HG03457 (cell line): ENCODE measurements at regions not wholly inside any gene's neighbourhood (a gene's known extent, or its start where the extent isn't known, plus 50 kb on each side); places are given as distances from the start of the nearest gene placed in this dataset.

Experiments used
- ATAC-seq: cut with Tn5 transposase; IDR thresholded peaks from one replicate; pipeline ENCODE4 v1.9.1; 2021; ENCODE audit warnings: moderate number of reproducible peaks; ENCODE audit not compliant: unreplicated experiment

DNA sequence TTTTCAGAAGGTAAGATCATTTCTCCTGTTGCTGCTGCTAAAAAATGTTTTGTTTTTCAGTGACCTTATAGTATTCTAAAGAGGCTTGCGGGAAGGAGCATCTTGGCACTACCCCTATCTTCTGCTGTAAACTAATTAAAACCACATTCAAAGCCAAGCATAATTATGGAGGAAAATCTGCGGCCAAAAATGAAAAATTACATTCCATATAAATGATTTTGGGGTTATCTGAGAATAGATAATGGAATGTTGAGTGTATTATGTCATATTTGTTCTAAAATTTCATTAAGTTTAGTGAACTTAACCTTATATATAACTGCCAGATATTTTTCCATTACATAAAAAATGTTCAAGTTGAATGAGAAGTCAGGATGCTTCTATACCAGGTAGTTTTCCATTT, 170.4 kb upstream of the TMC3 start:
- ATAC-seq: no peak

DNA sequence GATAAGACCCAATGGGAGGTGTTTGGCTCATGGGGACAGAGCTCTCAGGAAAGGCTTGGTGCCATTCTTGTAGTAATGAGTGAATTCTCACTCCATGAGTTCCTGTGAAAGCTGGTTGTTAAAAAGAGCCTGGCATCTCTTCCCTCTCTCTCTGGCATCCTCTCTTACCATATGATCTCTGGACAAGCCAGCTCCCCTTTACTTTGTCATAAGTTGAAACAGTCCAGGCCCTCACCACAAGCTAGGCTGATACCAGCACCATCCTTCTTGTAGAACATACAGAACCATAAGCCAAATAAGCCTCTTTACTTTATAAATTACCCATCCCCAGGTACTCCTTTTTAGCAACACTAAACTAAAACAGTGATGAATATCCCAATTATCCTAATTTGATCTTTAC, 166.9 kb upstream of the TMC3 start:
- ATAC-seq: no peak

DNA sequence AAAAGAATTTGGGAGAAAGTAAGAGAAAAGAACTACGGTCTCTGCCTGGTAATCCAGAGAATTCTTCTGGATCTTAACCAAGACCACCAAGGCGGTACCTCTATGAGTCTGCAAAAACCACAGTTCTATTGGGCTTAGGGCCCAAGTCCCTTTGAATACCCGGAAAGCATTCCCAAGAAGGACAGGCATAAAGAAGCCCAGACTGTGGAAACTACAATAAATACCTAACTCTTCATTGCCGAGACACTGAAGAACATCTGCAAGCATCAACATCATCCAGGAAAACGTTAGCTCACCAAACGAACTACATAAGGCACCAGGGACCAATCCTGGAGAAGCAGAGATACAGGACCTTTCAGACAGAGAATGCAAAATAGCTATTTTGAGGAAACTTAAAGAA, 162.3 kb upstream of the TMC3 start:
- ATAC-seq: no peak

DNA sequence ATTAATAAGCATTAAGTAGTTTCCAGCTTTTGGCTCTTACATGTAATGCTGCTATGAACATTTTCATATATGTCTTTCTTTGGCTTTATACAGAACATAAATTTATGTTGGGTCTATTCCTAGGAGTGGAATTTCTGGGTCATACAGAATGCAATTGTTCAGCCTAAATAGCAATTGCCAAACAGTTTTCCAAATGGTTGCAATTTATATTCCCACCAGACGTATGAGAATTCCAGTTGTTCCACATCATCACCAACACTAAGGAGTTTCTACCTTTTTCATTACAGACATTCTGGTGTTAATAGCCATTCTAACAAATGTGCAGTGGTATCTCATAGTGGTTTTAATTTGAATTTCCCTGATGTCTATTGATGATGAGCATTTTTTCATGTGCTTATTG, 160.1 kb upstream of the TMC3 start:
- ATAC-seq: no peak

DNA sequence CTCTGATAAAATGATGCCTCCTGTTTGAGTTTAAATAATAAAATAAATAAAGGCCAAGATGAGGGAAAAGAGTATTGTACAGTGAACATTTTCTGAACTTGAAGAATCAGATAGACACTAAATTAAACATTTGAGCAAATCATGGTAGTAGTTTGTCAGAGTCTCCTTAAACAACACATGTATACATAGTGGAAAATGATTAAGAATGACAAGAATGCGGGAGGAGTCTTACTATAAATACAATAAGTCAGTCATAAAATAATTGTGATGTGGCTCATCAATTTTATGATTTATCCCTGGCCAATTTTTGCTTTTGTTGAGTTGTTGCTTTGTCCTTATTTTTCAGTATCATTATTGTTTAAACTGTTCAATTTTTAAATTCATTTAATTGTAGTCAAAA, 158.0 kb upstream of the TMC3 start:
- no peak for ATAC-seq

DNA sequence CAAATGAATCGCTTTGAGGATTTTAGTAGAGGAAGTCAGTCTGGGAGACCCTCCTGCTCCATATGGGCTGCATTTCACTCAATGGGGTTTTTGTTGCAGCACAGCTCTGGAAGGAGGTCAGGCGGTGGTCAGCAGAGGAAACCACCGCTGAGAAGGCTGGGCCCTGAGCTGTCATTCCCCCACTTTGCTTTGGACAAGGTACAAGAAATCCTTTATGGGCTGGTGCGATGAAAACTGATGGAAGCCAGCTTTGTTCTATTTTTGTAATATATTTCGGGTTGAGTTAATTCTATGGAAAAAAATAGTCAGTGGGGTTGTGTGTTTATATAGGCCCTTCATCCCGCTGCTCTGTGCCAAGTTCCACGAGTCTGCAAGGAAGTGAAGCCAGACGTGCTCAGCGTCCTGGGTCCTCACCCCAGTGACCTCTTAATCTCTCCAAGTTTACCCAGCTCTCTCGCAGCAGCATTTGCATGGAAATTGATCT, 157.1 kb upstream of the TMC3 start:
- no peak for ATAC-seq

DNA sequence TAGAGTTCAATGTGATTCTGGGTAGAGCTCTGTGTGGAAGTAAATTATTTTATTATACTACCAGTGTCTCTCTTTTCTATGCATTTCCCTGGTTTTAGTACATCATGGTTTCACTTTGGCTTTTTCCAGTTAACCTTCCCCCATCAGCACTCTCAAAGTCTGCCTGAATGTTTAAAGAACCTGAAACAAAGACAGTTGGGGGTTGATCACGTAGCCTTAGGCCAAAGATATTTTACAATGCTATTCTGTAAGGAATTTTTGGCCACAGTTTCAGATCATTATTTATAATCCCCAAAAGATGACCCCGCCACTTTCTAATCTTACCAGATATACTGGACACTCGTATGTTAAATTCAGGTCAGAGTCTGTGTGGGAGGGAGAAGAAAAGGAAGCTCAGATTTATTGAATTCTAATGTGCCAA, 156.3 kb upstream of the TMC3 start:
- no peak for ATAC-seq

DNA sequence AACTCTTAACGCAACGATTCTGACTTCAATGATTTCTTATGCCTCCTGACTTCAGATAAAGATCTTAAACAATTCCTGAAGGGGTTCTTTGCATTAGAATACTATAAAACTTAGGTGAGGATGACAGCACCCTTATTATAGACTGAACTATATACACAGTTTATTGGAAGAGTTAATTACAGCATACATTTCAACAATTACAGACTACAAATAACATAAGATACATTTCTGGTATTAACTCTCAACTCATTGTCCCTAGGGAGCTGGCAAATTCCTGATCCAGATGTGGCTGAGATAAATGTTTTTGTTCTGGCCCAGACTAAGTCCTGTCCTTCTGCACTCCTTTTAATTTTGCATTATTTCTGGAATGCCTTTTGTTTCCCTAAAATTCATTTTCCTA, 155.5 kb upstream of the TMC3 start:
- ATAC-seq: no peak

DNA sequence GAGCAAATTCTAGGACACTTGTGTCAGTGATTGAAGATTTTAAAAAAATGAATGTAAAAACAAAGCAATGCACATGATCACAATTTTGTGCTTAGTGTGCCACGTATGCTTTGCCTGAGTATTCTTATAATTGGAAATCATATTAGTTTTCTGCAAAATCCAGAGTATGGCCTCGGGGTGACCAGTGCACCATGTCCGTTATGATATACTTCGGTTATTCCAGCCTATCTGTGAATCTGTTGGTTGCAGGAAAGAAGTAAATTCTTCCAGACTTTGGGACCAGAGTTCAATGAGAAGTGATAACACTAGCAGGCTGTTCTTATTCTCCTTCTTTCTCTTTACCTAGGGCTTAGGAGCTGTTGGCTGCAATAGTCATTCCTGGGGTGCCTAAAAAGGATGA, 152.0 kb upstream of the TMC3 start:
- no peak for ATAC-seq

DNA sequence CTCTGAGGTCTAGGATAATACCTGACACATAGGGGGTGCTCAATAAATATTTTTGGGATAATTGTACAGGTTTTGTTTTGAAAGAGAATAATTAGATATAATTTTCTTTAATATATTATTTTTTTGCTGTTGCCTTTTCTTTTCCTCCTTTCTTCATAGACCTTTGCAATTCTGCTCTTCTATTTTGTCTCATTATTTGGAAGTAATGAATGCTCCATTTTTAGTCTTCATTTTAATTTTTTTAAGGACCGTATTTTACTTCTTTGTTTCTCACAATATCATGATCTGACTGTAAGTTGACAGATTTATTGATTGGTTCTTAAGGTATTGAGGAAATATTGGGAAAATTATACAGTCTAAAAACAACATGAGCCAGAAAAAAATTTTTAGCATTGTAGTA, 150.5 kb upstream of the TMC3 start:
- ATAC-seq: no peak

DNA sequence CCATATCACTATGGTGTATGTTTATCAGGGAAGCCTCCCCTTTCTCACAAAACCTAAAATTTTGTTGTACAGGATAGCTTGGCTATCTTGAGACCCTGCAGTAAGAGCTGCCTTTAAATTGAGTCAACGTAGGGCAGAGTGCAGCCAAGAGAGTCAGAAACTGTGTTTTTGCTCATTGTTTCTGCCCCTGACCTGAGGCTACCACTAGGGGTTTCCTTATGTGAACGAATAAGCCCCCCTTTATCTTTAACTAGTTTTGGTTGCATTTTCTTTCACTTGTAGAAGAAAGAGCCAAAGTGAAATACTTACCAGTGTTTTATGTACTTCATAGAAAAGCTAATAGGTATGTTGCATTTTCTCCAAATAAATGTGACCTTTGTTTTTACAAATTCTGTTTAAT, 149.9 kb upstream of the TMC3 start:
- ATAC-seq: no peak

DNA sequence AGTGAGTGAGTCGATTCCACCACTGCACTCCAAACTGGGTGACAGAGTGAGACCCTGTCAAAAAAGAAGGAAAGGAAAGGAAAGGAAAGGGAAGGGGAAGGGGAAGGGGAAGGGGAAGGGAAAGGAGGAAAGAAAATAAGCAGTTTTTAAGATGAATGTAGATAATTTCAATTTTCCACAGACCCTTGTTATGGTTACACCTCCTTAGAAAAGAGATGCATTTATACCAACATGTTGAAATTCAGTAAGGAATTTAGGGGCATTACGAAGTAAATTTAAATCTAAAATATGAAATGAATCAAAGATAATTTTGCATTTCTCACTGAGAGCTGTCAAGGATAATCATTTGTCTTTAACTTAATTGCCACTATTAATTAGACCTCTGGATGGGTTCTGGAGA, 146.5 kb upstream of the TMC3 start:
- ATAC-seq: no peak

DNA sequence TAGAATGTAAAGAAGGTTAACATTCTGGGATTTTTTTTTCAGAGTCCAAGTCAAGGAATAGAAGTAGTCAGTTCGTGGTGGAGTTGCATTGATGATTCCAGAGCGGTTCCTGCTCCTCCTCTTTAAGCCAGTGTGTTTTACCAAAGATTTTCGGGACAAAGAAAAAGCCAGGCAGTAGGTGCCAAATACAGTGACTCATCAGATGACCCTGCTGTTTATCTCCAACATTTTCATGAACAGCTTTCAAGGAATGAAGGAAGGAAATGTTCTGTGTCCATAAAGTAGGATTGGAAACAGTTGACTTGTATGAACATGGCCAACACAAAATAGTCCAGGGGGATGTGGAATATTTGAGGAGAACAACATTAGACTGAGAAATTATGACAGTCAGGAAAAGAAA, 142.4 kb upstream of the TMC3 start:
- no peak for ATAC-seq

DNA sequence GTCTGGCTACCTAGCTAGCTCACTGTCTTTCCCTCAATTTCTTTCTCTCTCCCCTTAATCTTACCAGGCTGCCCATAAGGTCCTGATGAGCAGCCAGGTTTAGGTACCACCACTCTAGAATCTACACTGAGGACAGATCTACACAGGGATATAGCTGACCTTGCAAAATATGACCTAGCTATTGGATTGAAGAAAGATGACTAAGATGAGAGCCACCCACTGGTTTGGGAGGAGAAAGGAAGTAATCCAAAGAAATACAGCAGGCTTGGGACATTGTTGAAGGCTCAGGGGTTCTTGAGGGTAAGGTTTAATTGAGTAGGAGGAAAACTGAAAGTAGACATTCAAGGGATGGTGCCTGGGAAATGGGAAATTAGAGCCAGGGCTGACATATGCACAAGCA, 142.0 kb upstream of the TMC3 start:
- no peak for ATAC-seq

DNA sequence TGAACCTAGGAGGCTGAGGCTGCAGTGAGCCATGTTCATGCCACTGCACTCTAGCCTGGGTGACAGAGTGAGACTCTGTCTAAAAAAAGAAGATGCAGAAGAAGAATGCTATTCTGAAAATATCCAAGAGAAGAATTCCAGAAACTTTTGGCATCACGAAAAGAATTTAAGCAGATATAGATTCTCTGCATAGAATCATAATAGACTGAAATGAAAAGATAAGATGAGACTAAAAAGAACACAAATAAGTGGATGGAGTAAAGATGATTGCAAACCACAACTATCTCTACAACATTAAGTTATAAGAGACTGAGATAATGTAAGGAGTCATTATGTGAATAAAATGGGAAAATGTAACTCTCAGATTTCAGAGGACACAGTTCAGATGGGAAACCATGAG, 140.7 kb upstream of the TMC3 start:
- ATAC-seq: no peak

DNA sequence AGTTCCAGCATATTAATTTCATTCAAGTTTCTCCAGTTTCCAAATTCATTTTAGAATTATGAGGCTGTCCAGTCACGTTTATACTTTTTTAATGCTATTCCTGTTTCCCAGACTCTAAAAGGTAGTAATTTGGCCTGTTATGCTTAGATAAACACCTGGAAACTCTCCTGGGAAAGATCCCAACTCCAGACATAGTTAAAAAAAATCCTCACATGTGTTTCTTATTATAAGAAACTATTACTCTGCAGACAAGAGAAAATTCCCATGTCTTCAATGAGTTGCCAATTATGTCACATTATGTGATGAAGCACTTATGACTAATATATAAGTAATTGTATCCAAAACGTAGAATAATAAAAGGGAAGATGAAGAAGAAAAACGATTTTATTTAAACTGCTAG, 137.1 kb upstream of the TMC3 start:
- no peak for ATAC-seq

DNA sequence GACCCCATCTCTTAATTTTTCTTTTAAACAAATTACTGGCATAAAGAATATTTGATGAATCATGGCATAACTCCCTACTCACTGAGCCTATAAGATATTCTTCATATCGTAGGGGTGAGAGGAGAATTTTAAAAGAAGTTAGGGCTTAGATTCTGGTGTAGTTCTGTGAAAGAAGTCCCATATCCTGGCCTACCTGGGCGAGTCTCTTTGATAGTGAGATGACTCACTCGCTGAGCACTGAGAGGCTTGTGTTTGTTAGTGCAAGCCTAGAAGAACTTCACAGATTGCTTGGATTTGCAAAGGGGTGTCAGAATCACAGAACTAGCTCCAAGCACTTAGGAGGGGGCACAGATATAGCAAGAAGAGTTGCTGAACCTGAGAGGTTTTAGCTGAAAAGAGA, 133.8 kb upstream of the TMC3 start:
- no peak for ATAC-seq

DNA sequence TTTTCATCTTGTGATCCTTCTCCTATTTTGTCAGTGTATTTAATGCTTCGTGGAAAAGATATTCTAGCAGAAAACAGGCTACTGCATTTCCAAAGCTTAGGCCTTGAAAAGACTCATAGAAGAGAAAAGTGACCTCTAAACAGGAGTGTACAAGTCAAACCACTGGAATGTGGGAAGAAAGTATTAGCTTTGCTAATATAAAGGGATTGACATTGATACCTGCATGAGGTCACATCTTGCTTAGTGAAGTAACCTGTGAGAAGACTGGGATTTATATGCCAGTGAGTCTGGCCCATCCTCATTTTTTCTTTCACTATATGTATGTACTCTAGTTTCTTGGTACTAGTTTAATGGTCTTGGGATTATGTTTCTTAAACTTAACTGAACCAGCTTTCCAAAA, 132.9 kb upstream of the TMC3 start:
- no peak for ATAC-seq

DNA sequence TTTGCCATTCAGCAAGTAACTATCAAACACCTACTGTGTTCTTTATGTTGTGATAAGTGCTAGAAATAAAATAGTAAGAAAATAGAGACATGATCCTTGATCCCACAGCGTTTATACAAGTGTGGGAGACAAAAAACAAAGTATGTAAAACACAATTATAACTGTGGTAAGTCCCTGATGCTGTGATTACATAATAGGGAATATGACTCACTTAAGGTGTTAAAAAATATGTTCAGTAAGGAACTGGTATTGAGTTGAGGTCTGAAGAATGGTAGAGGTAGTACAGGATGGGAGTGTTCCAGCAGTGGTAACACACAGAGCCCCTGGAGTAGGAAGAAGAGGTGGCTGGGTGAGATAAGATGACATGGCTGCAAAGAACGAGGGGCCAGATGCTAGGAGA, 132.1 kb upstream of the TMC3 start:
- no peak for ATAC-seq

DNA sequence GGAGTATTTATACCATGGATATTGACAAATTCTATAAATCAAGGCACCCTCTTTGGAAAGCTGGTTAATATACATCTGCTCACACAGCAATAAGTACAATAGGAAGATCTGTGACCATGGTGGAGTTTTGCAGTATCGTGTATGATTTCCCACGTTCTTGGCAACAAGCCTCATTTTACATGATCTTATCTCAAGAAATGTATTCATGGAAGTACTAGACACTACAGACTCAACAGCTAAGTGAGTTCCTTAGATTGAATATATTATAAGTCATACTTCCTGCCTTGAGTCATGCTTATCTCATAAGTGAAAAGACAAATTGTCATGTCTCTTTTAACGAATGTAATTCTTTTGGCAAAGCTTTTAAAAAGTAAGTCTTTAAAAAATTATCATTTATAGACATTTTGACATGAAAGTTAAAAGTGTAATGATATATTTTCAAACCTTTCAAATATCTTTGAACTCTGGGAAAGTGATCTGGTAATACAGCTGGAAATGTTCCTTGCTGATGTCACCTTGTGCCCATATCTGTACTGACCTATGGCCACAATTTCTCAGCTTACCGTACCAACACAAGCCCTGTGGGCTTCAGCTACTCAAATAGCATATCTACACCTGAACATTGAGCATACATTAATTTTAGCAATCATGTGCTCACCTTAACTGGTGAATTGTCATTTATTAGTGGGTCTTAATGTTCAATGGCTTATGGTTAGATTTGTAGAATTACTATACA, 130.3 kb upstream of the TMC3 start:
- no peak for ATAC-seq

DNA sequence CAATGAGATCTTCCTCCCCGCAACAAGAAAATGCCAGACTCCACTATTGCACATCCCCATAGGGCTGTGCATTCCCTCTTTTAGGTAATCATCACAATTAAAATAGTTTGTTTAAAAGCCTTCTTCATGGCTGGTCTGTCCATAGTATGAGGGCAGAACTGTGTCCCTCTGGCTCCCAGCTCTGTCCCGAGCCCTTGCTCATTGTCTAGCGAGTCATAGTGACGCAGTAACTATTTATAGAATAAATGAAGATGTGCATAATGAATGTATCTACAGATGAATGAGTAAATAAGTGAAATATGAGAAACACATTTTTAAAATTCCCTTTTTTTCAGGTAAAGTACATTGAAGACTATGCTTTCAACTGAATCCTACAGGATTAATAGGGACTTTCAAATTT, 128.4 kb upstream of the TMC3 start:
- ATAC-seq: no peak

DNA sequence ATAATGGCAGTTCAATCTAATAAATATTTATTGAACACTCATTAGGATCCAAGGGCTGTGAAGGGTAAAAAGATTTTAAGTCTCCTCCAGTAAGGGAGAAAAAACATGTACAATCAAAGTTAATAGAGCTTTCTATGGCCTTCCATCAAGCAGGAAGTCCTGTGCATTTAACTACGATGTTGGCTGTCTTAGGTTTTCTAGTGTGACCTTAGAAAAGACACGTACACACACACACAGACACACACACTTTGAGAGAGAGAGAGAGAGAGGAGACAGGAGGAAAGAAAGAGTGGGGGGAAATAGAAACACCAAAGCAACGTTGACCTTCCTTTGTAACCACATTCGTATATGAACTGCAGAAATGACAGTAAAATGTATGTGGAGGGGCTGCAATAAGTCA, 126.1 kb upstream of the TMC3 start:
- ATAC-seq: no peak

DNA sequence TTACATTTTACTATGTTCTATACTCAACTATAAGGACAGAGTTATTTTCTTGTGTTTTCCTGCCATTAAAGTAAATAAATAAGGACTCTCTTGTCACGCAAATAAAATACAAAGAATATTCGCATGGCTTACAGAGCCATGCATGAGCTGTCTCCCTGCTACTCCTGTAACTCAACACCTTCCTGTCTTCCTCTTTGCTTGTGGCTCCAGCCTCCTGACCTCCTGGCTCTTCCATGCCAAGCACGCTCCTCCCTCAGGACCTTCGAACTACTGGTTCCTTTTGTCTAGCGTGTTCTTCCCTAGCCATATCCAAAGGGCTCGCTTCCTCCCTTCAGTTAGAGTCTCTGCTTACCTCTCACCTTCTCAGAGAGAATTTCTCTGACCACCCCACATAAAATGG, 124.3 kb upstream of the TMC3 start:
- no peak for ATAC-seq
